ENCODE measurements at regions not wholly inside any gene's neighbourhood (a gene's known extent, or its start where the extent isn't known, plus 50 kb on each side); places are given as distances from the start of the nearest gene placed in this dataset.
A peak's percentile ranks its signal among the peaks of the same experiment; 100 is the strongest.

DNA sequence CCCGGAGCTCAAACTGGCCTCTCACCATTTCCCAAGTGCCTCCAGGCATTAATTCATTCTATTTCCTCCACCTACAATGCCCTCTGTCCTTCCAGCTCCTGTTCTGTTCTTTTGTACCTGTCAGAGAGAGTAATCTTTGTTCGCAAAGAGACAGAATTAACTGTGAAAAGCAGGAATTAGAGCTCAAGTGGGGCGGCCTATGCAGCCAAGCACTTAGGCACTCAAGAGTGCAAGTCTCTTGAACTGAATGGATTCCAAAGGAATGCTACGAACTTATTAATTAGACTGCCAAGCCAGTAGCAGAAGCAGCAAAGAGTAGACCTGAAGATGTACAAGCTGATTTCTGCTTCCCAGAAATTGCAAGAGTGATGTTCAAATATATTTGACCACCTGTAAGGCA is 338.3 kb upstream of the AUTS2 start:
- intact Hi-C loops (cut with DNase I): no loop called here
- Histone ChIP-seq H3K27me3 (no peaks in the 10 kb centered on the region), H3K9me3 (no peaks in the 10 kb centered on the region), H3K4me1 (no peaks in the 10 kb centered on the region), H3K4me3 (no peak overlapping the region), H3K36me3 (no peaks in the 10 kb centered on the region), H3K27ac (no peak overlapping the region)
- no peak for TF ChIP-seq POLR2A (IDR thresholded peaks at IDR 0.05)
- TF ChIP-seq POLR2AphosphoS5 (IDR thresholded peaks at IDR 0.05): no peak
- TF ChIP-seq CTCF (IDR thresholded peaks at IDR 0.05): no peak
- TF ChIP-seq EP300 (IDR thresholded peaks at IDR 0.05): no peak
- DNase-seq: no peak
- WGBS, 2 donors: 80 to 83% methylated on average over 4 of the region's 4 CpGs

GRCh38 chr7:69263550-69263949 is 334.7 kb upstream of the AUTS2 start:
- Histone ChIP-seq H3K36me3 (no peaks in the 10 kb centered on the region), H3K27ac (no peak overlapping the region), H3K9me3 (no peaks in the 10 kb centered on the region), H3K27me3 (peaks cover 0 to 3% (median 0%) of the 10 kb centered on the region in 3 donors), H3K4me3 (no peak overlapping the region), H3K4me1 (no peaks in the 10 kb centered on the region)
- DNase-seq: no peak
- intact Hi-C loops (cut with DNase I): no loop called here
- TF ChIP-seq CTCF (IDR thresholded peaks at IDR 0.05) (no peak), POLR2A (IDR thresholded peaks at IDR 0.05) (no peak), POLR2AphosphoS5 (IDR thresholded peaks at IDR 0.05) (no peak), EP300 (IDR thresholded peaks at IDR 0.05) (no peak)

DNA sequence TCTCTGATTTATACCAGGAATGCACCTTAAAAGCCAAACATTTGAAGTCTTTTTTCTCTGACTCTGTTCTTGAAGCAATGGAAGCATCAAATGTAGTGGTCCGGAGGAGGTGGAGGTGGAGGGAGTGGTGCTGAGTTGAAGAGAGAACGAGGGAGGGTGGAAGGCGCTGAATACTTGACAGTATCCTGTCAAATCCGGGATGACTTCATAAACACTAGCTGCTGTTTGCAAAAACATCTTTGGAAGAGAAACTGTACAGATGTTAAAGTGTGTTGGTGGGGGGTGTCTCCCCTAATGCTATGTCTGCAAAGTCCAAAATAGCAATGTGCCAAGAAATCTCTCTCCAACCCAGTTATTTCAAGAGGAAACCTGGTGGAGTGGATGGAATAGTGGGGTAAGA is 328.5 kb upstream of the AUTS2 start:
- WGBS, 2 donors: 70 to 83% methylated on average over 4 of the region's 4 CpGs
- no peak for DNase-seq

GRCh38 chr7:69272101-69272500 is 326.2 kb upstream of the AUTS2 start:
- TF ChIP-seq CTCF (IDR thresholded peaks at IDR 0.05) (no peak), POLR2AphosphoS5 (IDR thresholded peaks at IDR 0.05) (no peak), POLR2A (IDR thresholded peaks at IDR 0.05) (no peak), EP300 (IDR thresholded peaks at IDR 0.05) (no peak)
- intact Hi-C loops (cut with DNase I): no loop called here
- peaks cover 0 to 15% (median 12%) of the 10 kb centered on the region in 4 donors for H3K4me1 ChIP-seq
- no peaks in the 10 kb centered on the region for H3K27me3 ChIP-seq
- 80% methylated on average over 1 of the region's 1 CpG for WGBS, 2 donors
- H3K36me3 ChIP-seq: no peaks in the 10 kb centered on the region
- no peak overlapping the region for H3K4me3 ChIP-seq
- no peak overlapping the region for H3K27ac ChIP-seq
- H3K9me3 ChIP-seq: no peaks in the 10 kb centered on the region
- no peak for DNase-seq

More for the DNA sequence above, 328.5 kb upstream of the AUTS2 start:
- no peak overlapping the region for H3K4me3 ChIP-seq
- no peaks in the 10 kb centered on the region for H3K36me3 ChIP-seq
- intact Hi-C loops (cut with DNase I): no loop called here
- H3K27ac ChIP-seq: no peak overlapping the region
- TF ChIP-seq POLR2AphosphoS5 (IDR thresholded peaks at IDR 0.05) (no peak), EP300 (IDR thresholded peaks at IDR 0.05) (no peak), CTCF (IDR thresholded peaks at IDR 0.05) (no peak), POLR2A (IDR thresholded peaks at IDR 0.05) (no peak)
- peaks cover 0 to 3% (median 0%) of the 10 kb centered on the region in 3 donors for H3K27me3 ChIP-seq
- H3K9me3 ChIP-seq: no peaks in the 10 kb centered on the region
- H3K4me1 ChIP-seq: no peaks in the 10 kb centered on the region

DNA sequence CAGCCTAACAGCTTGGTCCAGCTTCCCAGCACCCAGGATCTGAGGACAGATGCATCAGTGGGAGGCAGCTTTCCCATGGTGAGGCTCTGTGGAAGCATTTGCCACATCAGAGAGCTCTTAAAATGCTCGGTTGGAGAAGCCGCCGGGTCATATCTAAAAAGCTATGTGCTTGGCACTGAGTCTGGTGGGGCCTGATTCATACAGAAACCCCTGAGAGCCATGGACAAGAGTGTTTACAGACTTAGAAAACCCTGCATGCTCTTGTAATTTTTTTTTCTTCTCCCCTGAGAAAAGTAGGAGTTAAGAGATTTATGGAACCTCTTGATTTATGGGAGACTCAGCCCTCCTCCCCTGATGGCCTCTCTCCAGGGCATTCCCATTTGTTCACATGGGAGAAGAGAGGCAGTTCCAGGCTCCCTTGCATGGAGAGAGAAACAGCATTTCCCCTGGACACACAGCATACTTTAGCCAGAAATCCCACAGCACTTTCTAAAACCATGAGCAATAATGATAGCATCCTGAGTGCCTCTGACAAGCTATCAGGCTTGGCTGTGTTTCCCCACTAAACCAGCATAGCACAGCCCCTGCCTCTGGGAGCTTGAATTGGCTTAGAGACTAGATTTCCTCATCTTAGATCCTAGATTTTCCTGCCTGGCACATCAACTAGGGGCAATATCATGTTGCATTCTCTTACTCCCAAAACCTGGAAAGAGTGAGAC is 322.1 kb upstream of the AUTS2 start:
- intact Hi-C loops (cut with DNase I): no loop called here
- 64% methylated on average over 3 of the region's 3 CpGs for WGBS, 2 donors

More for the DNA sequence above, 322.1 kb upstream of the AUTS2 start:
- H3K27ac ChIP-seq: peak overlapping the region in 2 of 4 donors; percentile 3 to 18
- H3K9me3 ChIP-seq: no peaks in the 10 kb centered on the region
- H3K36me3 ChIP-seq: no peaks in the 10 kb centered on the region
- H3K4me1 ChIP-seq: peaks cover 0 to 15% (median 12%) of the 10 kb centered on the region in 4 donors
- H3K4me3 ChIP-seq: no peak overlapping the region
- DNase-seq: peak; percentile 69
- no peaks in the 10 kb centered on the region for H3K27me3 ChIP-seq
- TF ChIP-seq EP300 (IDR thresholded peaks at IDR 0.05) (peak in 1 of 4 donors; percentile 27), POLR2A (IDR thresholded peaks at IDR 0.05) (no peak), POLR2AphosphoS5 (IDR thresholded peaks at IDR 0.05) (peak in 3 of 4 donors; percentile 55 to 69 (median 62))
